Activated naive CD8-positive, alpha-beta T cell treated with anti-CD3 and anti-CD28 coated beads, Interleukin-2, amount 50 U/mL, for 24 hours (primary cell): ENCODE measurements at regions not wholly inside any gene's neighbourhood (a gene's known extent, or its start where the extent isn't known, plus 50 kb on each side); places are given as distances from the start of the nearest gene placed in this dataset.

Experiments
- ATAC-seq: fragments of 150-1000 bp; cut with Tn5 transposase; one replicate; pipeline ENCODE4 v1.10.0; 2021
- DNase-seq: peaks from one replicate; pipeline ENCODE4 v3.0.0; 2021
- H3K27ac Mint-ChIP-seq: one replicate; pipeline ENCODE4 v1.8.0; 2021; ENCODE audit warnings: mild to moderate bottlenecking, mixed read lengths
- H3K27me3 Mint-ChIP-seq: one replicate; pipeline ENCODE4 v1.8.0; 2021; ENCODE audit warnings: mixed read lengths
- H3K36me3 Mint-ChIP-seq: one replicate; pipeline ENCODE4 v1.8.0; 2021; ENCODE audit warnings: low read depth, mixed read lengths
- H3K4me1 Mint-ChIP-seq: one replicate; pipeline ENCODE4 v1.8.0; 2021; ENCODE audit warnings: mixed read lengths
- H3K4me3 Mint-ChIP-seq: one replicate; pipeline ENCODE4 v1.8.0; 2021; ENCODE audit warnings: mild to moderate bottlenecking, moderate library complexity, mixed read lengths
- H3K9me3 Mint-ChIP-seq: one replicate; pipeline ENCODE4 v1.8.0; 2021; ENCODE audit warnings: mixed read lengths

DNA sequence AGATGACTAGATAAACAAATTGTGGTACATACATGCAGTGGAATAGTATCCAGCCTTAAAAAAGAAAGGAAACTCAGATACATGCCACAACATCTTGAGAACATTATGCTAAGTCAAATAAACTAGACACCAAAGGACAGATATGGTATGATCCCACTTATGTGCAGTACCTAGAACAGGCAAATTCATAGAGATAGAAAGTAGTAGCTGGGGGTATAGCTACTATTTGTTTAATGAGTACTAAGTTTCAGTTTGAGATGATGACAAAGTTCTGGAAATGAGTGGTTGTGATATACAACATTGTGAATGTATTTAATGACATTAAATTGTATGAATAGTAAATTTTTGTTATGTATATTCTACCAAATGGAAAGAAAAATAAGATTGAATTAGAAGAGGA lies 477.2 kb upstream of the CFAP20DC start:
- DNase-seq (no peak), ATAC-seq (peak; percentile 87)
- Mint-ChIP-seq H3K4me1 (peaks cover 17% of the 10 kb centered on the region), H3K27ac (peak overlapping the region; percentile 79), H3K9me3 (peaks cover 23% of the 10 kb centered on the region), H3K27me3 (no peaks in the 10 kb centered on the region), H3K36me3 (peaks cover 2% of the 10 kb centered on the region), H3K4me3 (no peak overlapping the region)

DNA sequence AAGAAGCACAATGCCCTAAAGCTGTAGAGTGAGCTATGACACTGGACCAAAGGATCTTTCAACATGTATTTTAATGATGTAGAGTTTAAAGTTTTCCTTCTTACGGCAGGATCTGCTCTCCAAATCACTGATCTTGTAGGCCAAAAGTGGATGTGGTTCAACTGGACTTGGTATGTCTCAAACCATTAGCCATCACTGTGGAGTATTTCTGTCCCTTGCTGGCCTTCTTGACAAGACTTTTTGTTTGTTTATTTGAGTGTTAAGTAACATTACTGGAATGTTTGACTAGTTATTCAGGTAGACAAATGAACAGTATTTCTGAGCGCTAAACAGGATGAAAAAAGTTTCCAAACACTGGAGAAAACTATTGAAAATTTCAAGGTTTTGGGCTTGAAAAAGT lies 472.7 kb upstream of the CFAP20DC start:
- peaks cover 23% of the 10 kb centered on the region for H3K9me3 Mint-ChIP-seq
- H3K27me3 Mint-ChIP-seq = peaks cover 2% of the 10 kb centered on the region
- H3K27ac Mint-ChIP-seq = no peak overlapping the region
- H3K36me3 Mint-ChIP-seq = peaks cover 2% of the 10 kb centered on the region
- H3K4me1 Mint-ChIP-seq = peaks cover 12% of the 10 kb centered on the region
- H3K4me3 Mint-ChIP-seq = no peak overlapping the region
- no peak for ATAC-seq
- DNase-seq = no peak

DNA sequence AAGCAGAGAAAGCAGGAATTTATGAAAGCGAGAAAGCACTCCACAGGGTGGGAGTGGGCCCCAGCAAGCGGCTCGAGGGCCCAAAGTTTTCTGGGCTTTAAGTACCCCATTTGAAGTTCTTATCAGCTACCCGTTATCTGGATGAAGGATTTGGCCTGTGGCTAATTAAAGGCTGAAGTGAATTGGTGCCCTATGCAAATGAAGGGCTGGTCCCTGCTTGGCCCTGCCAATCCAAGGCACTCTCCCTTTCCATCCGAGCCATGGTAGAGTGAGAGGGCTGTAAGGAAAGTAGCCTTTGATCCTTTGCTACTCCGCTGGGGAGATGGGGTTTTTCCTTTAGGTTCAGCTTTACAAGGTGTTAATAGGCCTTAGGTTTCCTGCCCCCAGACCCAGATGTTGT lies 469.3 kb upstream of the CFAP20DC start:
- Mint-ChIP-seq H3K4me1 (peaks cover 3% of the 10 kb centered on the region), H3K27me3 (peaks cover 2% of the 10 kb centered on the region), H3K4me3 (no peak overlapping the region), H3K27ac (no peak overlapping the region), H3K36me3 (no peaks in the 10 kb centered on the region), H3K9me3 (no peaks in the 10 kb centered on the region)
- ATAC-seq = no peak
- no peak for DNase-seq

DNA sequence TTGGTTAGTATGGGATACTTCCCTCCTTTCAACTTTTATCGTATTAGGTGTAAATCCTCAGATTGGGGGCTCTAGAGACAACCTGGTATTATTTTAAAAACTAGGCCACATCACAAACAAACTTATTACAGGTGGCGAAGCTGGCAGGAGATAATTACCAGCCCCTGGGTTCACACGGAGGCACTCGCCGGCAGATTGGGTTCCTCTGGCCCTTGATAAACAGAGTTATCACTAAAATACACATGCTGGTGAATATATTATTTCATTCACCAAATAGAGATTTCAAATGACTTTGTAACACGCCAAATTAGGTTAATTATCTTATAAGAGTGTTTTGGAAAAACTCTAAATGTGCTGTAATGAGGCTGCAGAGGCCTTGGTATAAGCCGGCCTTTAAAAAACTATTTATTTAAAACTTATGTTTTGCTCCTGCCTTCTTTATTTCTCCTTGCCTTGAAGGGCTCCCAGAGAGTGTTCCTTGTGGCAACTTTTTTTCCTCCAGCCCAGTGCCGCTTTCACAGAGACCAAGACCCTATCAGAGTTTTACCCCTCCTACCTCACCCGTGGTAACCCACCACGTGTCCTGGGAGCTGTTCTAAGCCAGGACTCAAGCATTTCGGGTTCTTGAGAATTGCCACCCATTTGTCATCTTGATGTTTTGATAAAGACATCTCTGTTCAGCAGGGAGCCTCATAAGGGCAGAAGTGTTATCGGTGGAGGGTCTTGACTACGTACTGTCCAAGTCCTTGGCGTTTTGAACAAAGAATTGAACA lies 468.6 kb upstream of the CFAP20DC start:
- peaks cover 3% of the 10 kb centered on the region for H3K4me1 Mint-ChIP-seq
- no peak overlapping the region for H3K27ac Mint-ChIP-seq
- DNase-seq (no peak), ATAC-seq (no peak)
- H3K9me3 Mint-ChIP-seq = no peaks in the 10 kb centered on the region
- peaks cover 2% of the 10 kb centered on the region for H3K27me3 Mint-ChIP-seq
- H3K4me3 Mint-ChIP-seq = no peak overlapping the region
- no peaks in the 10 kb centered on the region for H3K36me3 Mint-ChIP-seq

DNA sequence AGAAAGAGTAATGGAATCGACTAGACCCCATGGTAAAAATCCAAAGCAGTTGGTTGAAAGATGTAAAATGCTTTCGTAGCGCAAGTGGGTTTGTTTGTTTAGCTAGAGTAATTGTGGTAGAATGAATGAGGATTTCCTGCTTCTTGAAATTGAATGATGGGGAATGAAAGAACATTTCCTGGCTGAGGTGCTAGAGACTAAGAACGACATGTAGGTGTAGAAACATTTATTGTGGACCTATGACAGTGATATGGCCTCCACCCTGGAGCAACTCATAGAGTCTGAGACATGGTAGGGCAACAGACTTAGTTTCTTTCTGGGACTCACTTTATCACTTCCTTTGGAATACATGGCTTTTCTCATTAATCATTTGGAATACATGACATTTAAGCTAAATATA lies 467.6 kb upstream of the CFAP20DC start:
- Mint-ChIP-seq H3K27ac (no peak overlapping the region), H3K36me3 (no peaks in the 10 kb centered on the region), H3K4me1 (peaks cover 4% of the 10 kb centered on the region), H3K9me3 (no peaks in the 10 kb centered on the region), H3K4me3 (no peak overlapping the region), H3K27me3 (peaks cover 2% of the 10 kb centered on the region)
- no peak for DNase-seq
- no peak for ATAC-seq

DNA sequence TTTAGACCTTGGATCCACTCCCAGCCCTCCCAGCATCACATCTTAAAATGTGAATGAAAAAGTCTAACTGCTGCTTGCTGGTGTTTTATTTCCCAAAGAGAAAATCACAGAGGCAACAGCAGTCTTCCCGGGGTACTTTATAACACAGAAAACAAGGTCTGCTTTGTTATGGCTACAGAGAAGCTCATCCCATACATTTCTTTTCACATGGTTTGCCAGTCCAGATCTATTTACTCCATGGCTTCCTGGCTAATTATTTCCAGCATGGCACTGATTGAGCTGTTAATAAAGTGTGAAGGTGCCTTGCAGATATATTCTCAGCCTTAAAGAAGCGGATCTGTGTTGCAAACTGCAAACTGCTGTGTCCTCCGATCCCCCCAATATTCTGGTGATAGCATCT lies 466.1 kb upstream of the CFAP20DC start:
- H3K4me3 Mint-ChIP-seq = no peak overlapping the region
- ATAC-seq (no peak), DNase-seq (no peak)
- no peaks in the 10 kb centered on the region for H3K36me3 Mint-ChIP-seq
- H3K9me3 Mint-ChIP-seq = no peaks in the 10 kb centered on the region
- H3K27me3 Mint-ChIP-seq = no peaks in the 10 kb centered on the region
- H3K27ac Mint-ChIP-seq = no peak overlapping the region
- H3K4me1 Mint-ChIP-seq = peaks cover 14% of the 10 kb centered on the region

DNA sequence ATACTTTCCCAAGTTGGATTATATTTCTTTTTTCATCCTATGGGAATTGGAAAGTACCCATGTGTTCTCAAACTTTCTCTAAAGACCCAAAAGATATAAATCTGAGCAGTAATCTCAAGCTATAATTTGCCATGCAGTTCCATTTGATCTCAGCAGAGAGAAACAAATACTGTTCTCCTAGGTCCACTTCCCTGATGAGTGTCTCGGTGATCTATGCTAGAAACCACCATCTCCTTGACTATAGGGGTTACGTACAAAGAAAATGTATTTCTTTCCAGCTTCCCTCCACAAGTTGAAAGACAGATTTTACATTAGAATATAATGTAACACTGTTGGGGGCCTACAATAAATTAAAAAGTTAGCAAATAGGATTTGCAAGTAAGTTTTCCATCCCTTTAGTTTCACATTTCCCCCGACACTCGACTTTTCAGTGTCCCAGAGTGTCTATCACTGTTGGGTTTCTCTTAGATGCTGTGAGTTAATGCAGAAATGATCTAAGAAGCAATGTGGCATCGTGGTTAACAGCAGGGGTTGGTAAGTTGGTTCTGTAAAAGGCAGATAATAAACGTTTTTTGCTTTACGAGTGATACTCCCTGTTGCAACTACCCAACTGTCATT lies 465.1 kb upstream of the CFAP20DC start:
- DNase-seq (no peak), ATAC-seq (no peak)
- no peak overlapping the region for H3K4me3 Mint-ChIP-seq

DNA sequence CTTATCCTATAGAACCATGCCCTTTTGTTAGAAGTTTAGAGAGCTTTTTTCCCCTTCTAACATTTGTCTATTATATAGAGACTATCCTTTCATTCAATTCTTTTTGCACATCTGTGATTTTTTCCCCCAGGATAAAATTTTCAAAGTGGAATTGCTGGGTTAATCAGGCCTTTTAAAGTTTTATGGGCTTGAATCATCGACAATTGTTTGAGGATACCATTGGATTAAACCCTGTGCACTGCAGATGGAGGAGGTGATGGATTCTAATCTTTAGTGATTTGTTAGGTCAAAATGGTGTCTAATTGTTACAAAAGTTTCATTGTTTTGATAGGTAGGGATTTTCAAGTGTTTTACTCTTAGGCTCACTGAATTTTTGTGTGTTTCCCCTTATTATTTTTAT lies 463.7 kb upstream of the CFAP20DC start:
- H3K27me3 Mint-ChIP-seq = no peaks in the 10 kb centered on the region
- DNase-seq = no peak
- H3K4me1 Mint-ChIP-seq = peaks cover 14% of the 10 kb centered on the region
- H3K36me3 Mint-ChIP-seq = no peaks in the 10 kb centered on the region
- no peak overlapping the region for H3K4me3 Mint-ChIP-seq
- H3K9me3 Mint-ChIP-seq = no peaks in the 10 kb centered on the region
- no peak for ATAC-seq
- H3K27ac Mint-ChIP-seq = no peak overlapping the region

More for the DNA sequence above, 465.1 kb upstream of the CFAP20DC start:
- Mint-ChIP-seq H3K4me1 (peaks cover 14% of the 10 kb centered on the region), H3K27ac (no peak overlapping the region), H3K36me3 (no peaks in the 10 kb centered on the region), H3K27me3 (no peaks in the 10 kb centered on the region), H3K9me3 (no peaks in the 10 kb centered on the region)

DNA sequence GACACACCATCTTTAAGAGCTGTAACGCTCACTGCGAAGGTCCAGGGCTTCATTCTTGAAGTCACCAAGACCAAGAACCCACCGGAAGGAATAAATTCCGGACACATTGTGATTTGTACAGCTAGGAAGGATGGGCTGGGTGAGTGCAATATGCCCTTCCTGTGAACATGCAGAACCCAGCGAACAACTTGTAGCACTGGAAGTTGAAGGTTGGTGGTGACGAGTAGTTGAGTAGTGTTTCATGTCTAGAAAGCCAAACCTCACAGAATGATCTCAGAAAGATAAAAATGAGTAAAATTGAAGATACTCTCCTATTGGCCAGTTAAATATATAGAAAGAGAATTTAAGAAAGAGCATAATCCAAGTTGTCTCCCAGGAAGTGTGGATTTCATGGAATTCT lies 462.2 kb upstream of the CFAP20DC start:
- H3K27me3 Mint-ChIP-seq = no peaks in the 10 kb centered on the region
- peaks cover 14% of the 10 kb centered on the region for H3K4me1 Mint-ChIP-seq
- no peak overlapping the region for H3K4me3 Mint-ChIP-seq
- no peak for DNase-seq
- H3K9me3 Mint-ChIP-seq = no peaks in the 10 kb centered on the region
- H3K27ac Mint-ChIP-seq = no peak overlapping the region
- H3K36me3 Mint-ChIP-seq = no peaks in the 10 kb centered on the region
- ATAC-seq = peak; percentile 63

DNA sequence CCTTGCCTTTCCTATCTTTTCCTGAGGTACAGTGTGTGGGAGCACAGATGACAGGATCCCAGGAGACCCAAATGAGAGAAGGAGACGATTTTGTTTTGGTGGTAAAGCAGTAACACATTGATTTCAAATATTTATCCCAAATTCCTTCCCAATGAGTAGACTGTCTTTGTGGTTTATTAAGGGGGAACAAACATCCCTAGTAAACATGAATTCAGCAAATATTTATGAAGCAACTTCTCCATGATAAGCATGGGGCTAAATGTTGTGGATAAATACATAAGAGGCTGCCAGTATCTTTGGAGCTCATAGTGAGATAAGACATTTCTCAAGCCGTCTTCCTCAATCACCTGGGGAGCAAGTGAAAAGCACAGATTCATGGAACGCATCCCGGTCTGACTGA lies 460.8 kb upstream of the CFAP20DC start:
- Mint-ChIP-seq H3K27me3 (no peaks in the 10 kb centered on the region), H3K36me3 (no peaks in the 10 kb centered on the region), H3K4me1 (peaks cover 14% of the 10 kb centered on the region), H3K27ac (no peak overlapping the region), H3K4me3 (no peak overlapping the region), H3K9me3 (peaks cover 5% of the 10 kb centered on the region)
- ATAC-seq (no peak), DNase-seq (no peak)

DNA sequence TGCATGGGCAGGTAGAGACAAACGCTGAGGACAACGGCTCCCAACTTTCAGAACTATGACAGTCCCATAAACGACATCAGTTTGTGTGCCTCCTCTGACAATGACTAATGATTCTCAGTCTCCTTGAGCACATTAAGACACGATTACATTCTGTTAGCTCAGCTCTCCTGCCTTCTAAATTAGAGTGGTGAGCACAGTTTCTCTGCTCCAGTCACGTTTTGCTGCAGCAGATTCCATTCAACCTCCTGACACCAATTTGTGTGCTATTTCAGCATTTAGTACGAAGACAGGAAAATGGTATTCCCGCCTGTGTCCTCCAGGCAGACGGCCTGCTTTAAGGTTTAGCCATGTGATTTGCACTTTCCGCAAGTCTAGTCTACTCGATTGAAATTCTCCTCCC lies 458.4 kb upstream of the CFAP20DC start:
- H3K27me3 Mint-ChIP-seq = no peaks in the 10 kb centered on the region
- H3K4me1 Mint-ChIP-seq = peaks cover 15% of the 10 kb centered on the region
- H3K36me3 Mint-ChIP-seq = no peaks in the 10 kb centered on the region
- H3K27ac Mint-ChIP-seq = no peak overlapping the region
- ATAC-seq (no peak), DNase-seq (no peak)
- H3K9me3 Mint-ChIP-seq = peaks cover 14% of the 10 kb centered on the region
- H3K4me3 Mint-ChIP-seq = no peak overlapping the region

DNA sequence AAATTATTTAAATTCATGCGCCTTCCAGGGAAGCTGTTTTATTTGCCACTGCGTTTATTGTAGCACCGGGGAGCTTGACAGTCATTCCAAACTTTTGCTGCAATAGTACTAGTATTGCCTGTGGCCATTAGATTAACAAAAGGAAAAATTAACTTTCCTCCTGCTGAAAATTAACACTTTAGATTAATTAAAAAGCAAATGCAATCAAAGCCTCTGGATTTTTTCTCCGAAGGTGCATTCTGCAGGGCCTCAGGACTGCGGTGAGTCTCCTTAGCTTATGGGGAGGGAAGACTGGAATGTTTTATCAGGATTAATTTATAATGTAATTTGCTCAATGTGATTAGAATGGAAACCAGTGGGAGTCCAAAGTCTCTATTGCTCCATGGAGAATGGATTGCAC lies 456.4 kb upstream of the CFAP20DC start:
- H3K27me3 Mint-ChIP-seq = no peaks in the 10 kb centered on the region
- peaks cover 15% of the 10 kb centered on the region for H3K4me1 Mint-ChIP-seq
- H3K9me3 Mint-ChIP-seq = peaks cover 14% of the 10 kb centered on the region
- ATAC-seq (no peak), DNase-seq (no peak)
- H3K4me3 Mint-ChIP-seq = no peak overlapping the region
- H3K27ac Mint-ChIP-seq = no peak overlapping the region
- H3K36me3 Mint-ChIP-seq = no peaks in the 10 kb centered on the region

DNA sequence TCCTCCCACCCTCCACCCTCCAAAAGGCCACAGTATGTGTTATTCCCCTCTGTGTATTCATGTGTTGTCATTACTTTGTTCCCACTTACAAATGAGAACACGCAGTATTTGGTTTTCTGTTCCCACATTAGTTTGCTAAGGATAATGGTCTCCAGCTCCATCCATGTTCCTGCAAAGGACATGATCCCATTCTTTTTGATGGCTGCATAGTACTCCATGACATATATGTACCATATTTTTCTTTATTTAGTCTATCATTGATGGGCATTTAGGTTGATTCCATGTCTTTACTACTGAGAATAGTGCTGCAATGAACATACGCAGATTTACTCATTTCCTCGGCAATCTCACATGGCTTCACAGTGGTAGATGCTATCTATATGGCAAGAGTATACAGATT lies 453.6 kb upstream of the CFAP20DC start:
- Mint-ChIP-seq H3K27me3 (no peaks in the 10 kb centered on the region), H3K36me3 (no peaks in the 10 kb centered on the region), H3K27ac (no peak overlapping the region), H3K4me3 (no peak overlapping the region), H3K9me3 (peaks cover 14% of the 10 kb centered on the region), H3K4me1 (peaks cover 15% of the 10 kb centered on the region)
- DNase-seq = no peak
- no peak for ATAC-seq

DNA sequence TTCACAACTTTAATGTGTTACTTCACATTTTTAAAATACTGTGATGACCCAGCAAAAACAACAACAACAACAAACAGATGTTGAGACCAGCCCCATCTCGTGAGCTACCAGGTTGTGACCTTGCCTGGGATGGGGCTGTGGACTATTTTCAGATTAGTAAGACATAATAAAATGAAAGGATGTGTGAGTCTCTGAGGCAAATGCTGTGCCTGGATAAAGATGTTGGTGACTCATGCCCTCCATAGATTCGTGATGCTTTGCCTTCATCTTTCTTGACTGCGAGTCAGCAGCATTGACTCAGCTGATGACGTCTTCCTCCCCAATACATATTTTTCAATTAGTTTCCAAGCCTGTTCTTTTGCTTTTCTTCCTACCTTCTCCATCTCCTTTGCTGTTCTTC lies 453.0 kb upstream of the CFAP20DC start:
- Mint-ChIP-seq H3K27ac (peak overlapping the region; percentile 76), H3K27me3 (no peaks in the 10 kb centered on the region), H3K4me1 (peaks cover 15% of the 10 kb centered on the region), H3K4me3 (no peak overlapping the region), H3K36me3 (no peaks in the 10 kb centered on the region), H3K9me3 (peaks cover 14% of the 10 kb centered on the region)
- peak; percentile 94 for ATAC-seq
- DNase-seq = peak; percentile 34

DNA sequence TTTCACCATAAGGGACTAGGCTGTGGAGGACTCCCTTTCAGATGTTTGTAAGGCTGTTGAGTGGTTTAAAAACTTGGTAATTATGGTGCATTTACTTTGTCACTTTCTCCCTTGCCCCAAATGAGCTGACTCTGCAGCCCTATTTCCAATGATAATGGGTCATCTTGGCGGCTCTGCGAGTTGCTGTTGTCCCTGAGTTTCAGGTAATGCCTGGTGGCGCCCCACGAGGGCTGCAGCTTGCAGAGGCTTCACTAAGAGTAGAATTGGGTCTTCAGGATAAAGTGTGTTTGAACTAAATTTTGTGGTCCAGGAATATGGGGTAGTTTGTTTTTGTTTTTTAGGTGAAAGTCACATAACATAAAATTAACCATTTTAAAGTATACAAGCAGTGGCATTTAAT lies 450.1 kb upstream of the CFAP20DC start:
- H3K9me3 Mint-ChIP-seq = peaks cover 9% of the 10 kb centered on the region
- ATAC-seq = no peak
- H3K27me3 Mint-ChIP-seq = no peaks in the 10 kb centered on the region
- H3K4me1 Mint-ChIP-seq = peaks cover 21% of the 10 kb centered on the region
- no peak overlapping the region for H3K27ac Mint-ChIP-seq
- no peak for DNase-seq
- H3K36me3 Mint-ChIP-seq = no peaks in the 10 kb centered on the region
- no peak overlapping the region for H3K4me3 Mint-ChIP-seq
